ENCODE measurements at regions not wholly inside any gene's neighbourhood (a gene's known extent, or its start where the extent isn't known, plus 50 kb on each side); places are given as distances from the start of the nearest gene placed in this dataset.

- TF ChIP-seq CTCF (IDR thresholded peaks at IDR 0.05), result no peak
- no peak for TF ChIP-seq POLR2A (IDR thresholded peaks at IDR 0.05)
- no peak for TF ChIP-seq EP300 (IDR thresholded peaks at IDR 0.05)
Measured at GRCh38 chr7:33685503-33685902, 219.8 kb upstream of the BMPER start.
